ENCODE measurements at regions not wholly inside any gene's neighbourhood (a gene's known extent, or its start where the extent isn't known, plus 50 kb on each side); places are given as distances from the start of the nearest gene placed in this dataset.

DNA sequence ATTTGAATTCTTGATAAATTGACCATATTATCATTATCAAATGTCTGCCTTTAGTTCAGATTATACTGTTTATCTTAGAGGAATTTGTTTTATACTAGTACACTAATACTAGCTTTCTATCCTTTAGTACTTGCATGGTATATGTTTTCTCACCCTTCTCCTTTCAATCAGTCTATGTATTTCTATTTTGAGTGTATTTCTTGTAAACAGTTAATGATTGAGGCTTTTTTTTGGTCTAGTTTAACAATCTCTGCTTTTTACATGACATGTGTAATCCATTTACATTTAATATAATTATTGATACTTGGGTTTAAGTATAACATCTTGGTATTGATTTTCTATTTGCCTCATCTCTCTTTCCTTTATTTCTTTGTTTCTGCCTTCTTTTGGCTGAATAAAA lies 224.9 kb downstream of the CENPF start:
- TF ChIP-seq, protein P1, sequence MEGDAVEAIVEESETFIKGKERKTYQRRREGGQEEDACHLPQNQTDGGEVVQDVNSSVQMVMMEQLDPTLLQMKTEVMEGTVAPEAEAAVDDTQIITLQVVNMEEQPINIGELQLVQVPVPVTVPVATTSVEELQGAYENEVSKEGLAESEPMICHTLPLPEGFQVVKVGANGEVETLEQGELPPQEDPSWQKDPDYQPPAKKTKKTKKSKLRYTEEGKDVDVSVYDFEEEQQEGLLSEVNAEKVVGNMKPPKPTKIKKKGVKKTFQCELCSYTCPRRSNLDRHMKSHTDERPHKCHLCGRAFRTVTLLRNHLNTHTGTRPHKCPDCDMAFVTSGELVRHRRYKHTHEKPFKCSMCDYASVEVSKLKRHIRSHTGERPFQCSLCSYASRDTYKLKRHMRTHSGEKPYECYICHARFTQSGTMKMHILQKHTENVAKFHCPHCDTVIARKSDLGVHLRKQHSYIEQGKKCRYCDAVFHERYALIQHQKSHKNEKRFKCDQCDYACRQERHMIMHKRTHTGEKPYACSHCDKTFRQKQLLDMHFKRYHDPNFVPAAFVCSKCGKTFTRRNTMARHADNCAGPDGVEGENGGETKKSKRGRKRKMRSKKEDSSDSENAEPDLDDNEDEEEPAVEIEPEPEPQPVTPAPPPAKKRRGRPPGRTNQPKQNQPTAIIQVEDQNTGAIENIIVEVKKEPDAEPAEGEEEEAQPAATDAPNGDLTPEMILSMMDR (IDR thresholded peaks at IDR 0.05): no peak
- TF ChIP-seq EP300 (IDR thresholded peaks at IDR 0.05) (no peak), POLR2A (IDR thresholded peaks at IDR 0.05) (no peak), POLR2AphosphoS5 (IDR thresholded peaks at IDR 0.05) (no peak)
